Keratinocyte (primary cell): ENCODE measurements at regions not wholly inside any gene's neighbourhood (a gene's known extent, or its start where the extent isn't known, plus 50 kb on each side); places are given as distances from the start of the nearest gene placed in this dataset.

Experiments
- DNase-seq: peaks from one replicate; pipeline ENCODE4 v3.0.0-alpha.2; 2011; ENCODE audit warnings: low read depth, missing footprints, low spot score
- FAIRE-seq: peaks from 2 replicates; lab custom pipeline; 2011; peaks lifted over from hg19 to GRCh38; lab: Jason Lieb, UNC
- H2AFZ ChIP-seq: 2 replicates; pipeline ENCODE4 v1.6.0; 2012; ENCODE audit warnings: low read length, control low read depth, inconsistent platforms; ENCODE audit not compliant: control insufficient read depth
- H3K27ac ChIP-seq: 2 replicates; pipeline ENCODE4 v1.5.1; 2011; ENCODE audit warnings: low read length; ENCODE audit not compliant: control insufficient read depth, insufficient read depth
- H3K27me3 ChIP-seq: 3 replicates; pipeline ENCODE4 v1.6.0; 2011; ENCODE audit warnings: low read length; ENCODE audit not compliant: control insufficient read depth, insufficient read depth; ENCODE audit errors: extremely low read depth
- H3K36me3 ChIP-seq, 2 experiments: 2 replicates in 1 of 2; 3 replicates in 1 of 2; pipeline ENCODE4 v1.5.1; 2011; ENCODE audit warnings: low read length in 2 of 2, mild to moderate bottlenecking in 1 of 2; ENCODE audit not compliant: control insufficient read depth in 2 of 2, insufficient read depth in 2 of 2; ENCODE audit errors: extremely low read depth in 1 of 2
- H3K4me1 ChIP-seq: 3 replicates; pipeline ENCODE4 v1.5.1; 2011; ENCODE audit warnings: low read length; ENCODE audit not compliant: control insufficient read depth, insufficient read depth; ENCODE audit errors: extremely low read depth
- H3K4me2 ChIP-seq: 3 replicates; pipeline ENCODE4 v1.6.0; 2011; ENCODE audit warnings: low read depth, low read length; ENCODE audit not compliant: control insufficient read depth, insufficient read depth; ENCODE audit errors: extremely low read depth
- H3K4me3 ChIP-seq, 3 experiments: fragments of 200-600 bp in 1 of 3; sonication (generic) in 1 of 3; 2 replicates in 2 of 3; 3 replicates in 1 of 3; pipeline ENCODE4 v1.5.1; 2011 to 2016; ENCODE audit warnings: low read length in 3 of 3, mild to moderate bottlenecking in 3 of 3, control low read depth in 2 of 3, inconsistent platforms in 1 of 3, low read depth in 1 of 3, mixed read lengths in 1 of 3, mixed run types in 1 of 3, moderate library complexity in 1 of 3; ENCODE audit not compliant: control insufficient read depth in 2 of 3, insufficient read depth in 2 of 3; ENCODE audit errors: extremely low read depth in 1 of 3
- H3K79me2 ChIP-seq: 2 replicates; pipeline ENCODE4 v1.6.0; 2012; ENCODE audit warnings: low read length; ENCODE audit not compliant: control insufficient read depth, insufficient read depth
- H3K9ac ChIP-seq: 3 replicates; pipeline ENCODE4 v1.6.0; 2011; ENCODE audit warnings: low read length; ENCODE audit not compliant: control insufficient read depth, insufficient read depth; ENCODE audit errors: extremely low read depth
- H3K9me1 ChIP-seq: 3 replicates; pipeline ENCODE4 v1.6.0; 2011; ENCODE audit warnings: low read length; ENCODE audit not compliant: control insufficient read depth, insufficient read depth; ENCODE audit errors: extremely low read depth
- H3K9me3 ChIP-seq: 2 replicates; pipeline ENCODE4 v1.5.1; 2012; ENCODE audit warnings: low read depth, low read length; ENCODE audit not compliant: control insufficient read depth
- H4K20me1 ChIP-seq: 3 replicates; pipeline ENCODE4 v1.6.0; 2011; ENCODE audit warnings: low read length; ENCODE audit not compliant: control insufficient read depth, insufficient read depth; ENCODE audit errors: extremely low read depth
- EZH2 ChIP-seq: IDR thresholded peaks from one replicate; pipeline ENCODE4 v1.6.1; 2012; ENCODE audit warnings: inconsistent platforms, mild to moderate bottlenecking, low read length, moderate library complexity
- dilution Hi-C: fragments of 300-500 bp; cut with MboI; formaldehyde crosslinking; loops from one replicate; pipeline ENCODE4 v1.7.0; 2020; ENCODE audit warnings: low sequenced_read_pairs; ENCODE audit not compliant: extremely low pct_ligation_motif_present
- TF ChIP-seq, protein P1 (sequence below), 3 experiments: IDR thresholded peaks in 1 of 3; conservative IDR thresholded peaks in 1 of 3; optimal IDR thresholded peaks in 1 of 3; 2 replicates in 2 of 3; 3 replicates in 1 of 3; pipeline versions ENCODE3 to v1.5.1; 2011; ENCODE audit warnings: low read length in 3 of 3, mild to moderate bottlenecking in 3 of 3, moderate library complexity in 2 of 3, control low read depth in 1 of 3, inconsistent platforms in 1 of 3; ENCODE audit not compliant: insufficient read depth in 2 of 3; ENCODE audit errors: extremely low read depth in 1 of 3

DNA sequence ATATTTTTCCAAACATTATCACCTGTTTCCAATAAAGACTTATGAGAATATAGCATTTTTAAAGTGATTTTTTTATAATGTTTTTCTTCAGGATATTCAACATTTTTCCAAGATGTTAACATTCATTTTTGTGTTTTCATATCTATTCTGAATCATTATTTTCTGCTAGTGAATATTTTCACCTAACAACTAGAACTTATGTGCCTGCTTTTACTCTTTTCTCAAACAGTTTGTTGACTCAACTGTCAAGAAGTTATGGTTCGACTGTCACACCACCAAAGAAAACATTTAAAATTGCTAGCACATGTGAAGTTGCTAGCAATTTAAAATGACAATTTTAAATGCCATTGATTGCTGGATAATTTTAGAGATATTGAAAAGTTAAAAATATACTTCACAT, 343.3 kb upstream of the CDH9 start:
- no peaks in the 10 kb centered on the region for H3K4me1 ChIP-seq
- no peaks in the 10 kb centered on the region for H3K36me3 ChIP-seq
- TF ChIP-seq, protein P1, sequence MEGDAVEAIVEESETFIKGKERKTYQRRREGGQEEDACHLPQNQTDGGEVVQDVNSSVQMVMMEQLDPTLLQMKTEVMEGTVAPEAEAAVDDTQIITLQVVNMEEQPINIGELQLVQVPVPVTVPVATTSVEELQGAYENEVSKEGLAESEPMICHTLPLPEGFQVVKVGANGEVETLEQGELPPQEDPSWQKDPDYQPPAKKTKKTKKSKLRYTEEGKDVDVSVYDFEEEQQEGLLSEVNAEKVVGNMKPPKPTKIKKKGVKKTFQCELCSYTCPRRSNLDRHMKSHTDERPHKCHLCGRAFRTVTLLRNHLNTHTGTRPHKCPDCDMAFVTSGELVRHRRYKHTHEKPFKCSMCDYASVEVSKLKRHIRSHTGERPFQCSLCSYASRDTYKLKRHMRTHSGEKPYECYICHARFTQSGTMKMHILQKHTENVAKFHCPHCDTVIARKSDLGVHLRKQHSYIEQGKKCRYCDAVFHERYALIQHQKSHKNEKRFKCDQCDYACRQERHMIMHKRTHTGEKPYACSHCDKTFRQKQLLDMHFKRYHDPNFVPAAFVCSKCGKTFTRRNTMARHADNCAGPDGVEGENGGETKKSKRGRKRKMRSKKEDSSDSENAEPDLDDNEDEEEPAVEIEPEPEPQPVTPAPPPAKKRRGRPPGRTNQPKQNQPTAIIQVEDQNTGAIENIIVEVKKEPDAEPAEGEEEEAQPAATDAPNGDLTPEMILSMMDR (optimal IDR thresholded peaks at IDR 0.05 in 1 of 3, IDR thresholded peaks at IDR 0.05 in 1 of 3, conservative IDR thresholded peaks at IDR 0.05 in 1 of 3; ENCODE audit: extremely low read depth in 1 of 3, insufficient read depth in 2 of 3, low read length in 3 of 3), result no peak
- no peak for TF ChIP-seq EZH2
- dilution Hi-C loops, result no loop called here
- no peak overlapping the region for H3K4me3 ChIP-seq
- H3K27me3 ChIP-seq, result no peaks in the 10 kb centered on the region
- DNase-seq (no peak), FAIRE-seq (no peak)
- no peaks in the 10 kb centered on the region for H3K9me3 ChIP-seq
- H4K20me1 ChIP-seq, result no peaks in the 10 kb centered on the region
- H2AFZ ChIP-seq, result no peak overlapping the region
- H3K4me2 ChIP-seq, result no peak overlapping the region
- no peaks in the 10 kb centered on the region for H3K79me2 ChIP-seq
- H3K27ac ChIP-seq, result no peak overlapping the region
- H3K9me1 ChIP-seq, result no peaks in the 10 kb centered on the region
- no peak overlapping the region for H3K9ac ChIP-seq

DNA sequence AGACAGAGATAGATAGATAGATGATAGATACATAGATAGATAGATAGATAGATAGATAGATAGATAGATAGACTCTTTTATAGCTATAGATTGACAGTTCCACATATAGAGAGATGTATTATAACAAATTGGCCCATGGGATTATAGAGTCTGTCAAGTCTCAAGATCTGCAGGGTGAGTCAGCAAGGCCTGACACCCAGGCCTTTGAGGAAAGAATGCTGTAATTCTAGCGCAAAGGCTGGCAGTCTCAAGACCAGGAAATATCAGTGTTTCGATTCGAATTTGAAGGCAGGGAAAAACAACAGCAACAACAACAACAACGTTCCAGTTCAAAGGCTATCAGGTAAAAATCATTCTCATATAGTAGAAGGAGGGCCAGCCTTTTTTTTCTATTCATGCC, 339.2 kb upstream of the CDH9 start:
- H3K27me3 ChIP-seq, result no peaks in the 10 kb centered on the region
- H3K4me2 ChIP-seq, result no peak overlapping the region
- no peaks in the 10 kb centered on the region for H3K4me1 ChIP-seq
- no peak for FAIRE-seq
- no peaks in the 10 kb centered on the region for H3K9me3 ChIP-seq
- TF ChIP-seq EZH2, result no peak
- TF ChIP-seq, protein P1 (optimal IDR thresholded peaks at IDR 0.05 in 1 of 3, IDR thresholded peaks at IDR 0.05 in 1 of 3, conservative IDR thresholded peaks at IDR 0.05 in 1 of 3; ENCODE audit: extremely low read depth in 1 of 3, insufficient read depth in 2 of 3, low read length in 3 of 3), result no peak
- no peaks in the 10 kb centered on the region for H3K36me3 ChIP-seq
- no peaks in the 10 kb centered on the region for H3K9me1 ChIP-seq
- no peak overlapping the region for H3K27ac ChIP-seq
- no peaks in the 10 kb centered on the region for H3K79me2 ChIP-seq
- H2AFZ ChIP-seq, result no peak overlapping the region
- H4K20me1 ChIP-seq, result no peaks in the 10 kb centered on the region
- no peak overlapping the region for H3K4me3 ChIP-seq
- dilution Hi-C loops, result no loop called here
- DNase-seq, result no peak
- H3K9ac ChIP-seq, result no peak overlapping the region
